ENCODE measurements at regions not wholly inside any gene's neighbourhood (a gene's known extent, or its start where the extent isn't known, plus 50 kb on each side); places are given as distances from the start of the nearest gene placed in this dataset.
"Not testable (repeated sequence)": the region's sequence is repeated elsewhere in the genome, so short reads cannot be mapped to it uniquely, and the experiment has no call there.

- DNase-seq: no peak
Measured at GRCh38 chr16:63157818-63158217, 1121.6 kb upstream of the CDH8 start.

- no peak for DNase-seq
Measured at GRCh38 chr16:63146251-63146650, 1110.0 kb upstream of the CDH8 start.

- no peak for DNase-seq
Measured at GRCh38 chr16:63145411-63145810, 1109.2 kb upstream of the CDH8 start.

- DNase-seq: no peak
Measured at GRCh38 chr16:63135069-63135468, 1098.8 kb upstream of the CDH8 start.

- no peak for DNase-seq
Measured at GRCh38 chr16:63131503-63131902, 1095.3 kb upstream of the CDH8 start.

GRCh38 chr16:63130942-63131341, 1094.7 kb upstream of the CDH8 start:
- no peak for DNase-seq

GRCh38 chr16:63129411-63130125, 1093.3 kb upstream of the CDH8 start:
- no peak for DNase-seq

- not testable (repeated sequence) for DNase-seq
Measured at GRCh38 chr16:63119905-63120304, 1083.7 kb upstream of the CDH8 start.

GRCh38 chr16:63100082-63100481, 1063.8 kb upstream of the CDH8 start:
- no peak for DNase-seq

GRCh38 chr16:63096857-63097256, 1060.6 kb upstream of the CDH8 start:
- no peak for DNase-seq

- no peak for DNase-seq
Measured at GRCh38 chr16:63092736-63093135, 1056.5 kb upstream of the CDH8 start.

GRCh38 chr16:63082101-63082500, 1045.9 kb upstream of the CDH8 start:
- DNase-seq: no peak

- no peak for DNase-seq
Measured at GRCh38 chr16:63080746-63081145, 1044.5 kb upstream of the CDH8 start.

- no peak for DNase-seq
Measured at GRCh38 chr16:63069047-63069446, 1032.8 kb upstream of the CDH8 start.

- no peak for DNase-seq
Measured at GRCh38 chr16:63067141-63067540, 1030.9 kb upstream of the CDH8 start.

- no peak for DNase-seq
Measured at GRCh38 chr16:63066552-63066951, 1030.3 kb upstream of the CDH8 start.

GRCh38 chr16:63061319-63061718, 1025.1 kb upstream of the CDH8 start:
- no peak for DNase-seq

- no peak for DNase-seq
Measured at GRCh38 chr16:63059676-63060075, 1023.4 kb upstream of the CDH8 start.

GRCh38 chr16:63057341-63057740, 1021.1 kb upstream of the CDH8 start:
- DNase-seq: no peak

- no peak for DNase-seq
Measured at GRCh38 chr16:63050391-63050790, 1014.2 kb upstream of the CDH8 start.

- DNase-seq: no peak
Measured at GRCh38 chr16:63038397-63039106, 1002.3 kb upstream of the CDH8 start.

- no peak for DNase-seq
Measured at GRCh38 chr16:63037761-63038396, 1001.6 kb upstream of the CDH8 start.

GRCh38 chr16:63018581-63019223, 982.5 kb upstream of the CDH8 start:
- no peak for DNase-seq

GRCh38 chr16:63008688-63009087, 972.5 kb upstream of the CDH8 start:
- DNase-seq: no peak
